ENCODE measurements at regions not wholly inside any gene's neighbourhood (a gene's known extent, or its start where the extent isn't known, plus 50 kb on each side); places are given as distances from the start of the nearest gene placed in this dataset.
"Not testable (repeated sequence)": the region's sequence is repeated elsewhere in the genome, so short reads cannot be mapped to it uniquely, and the experiment has no call there.

DNA sequence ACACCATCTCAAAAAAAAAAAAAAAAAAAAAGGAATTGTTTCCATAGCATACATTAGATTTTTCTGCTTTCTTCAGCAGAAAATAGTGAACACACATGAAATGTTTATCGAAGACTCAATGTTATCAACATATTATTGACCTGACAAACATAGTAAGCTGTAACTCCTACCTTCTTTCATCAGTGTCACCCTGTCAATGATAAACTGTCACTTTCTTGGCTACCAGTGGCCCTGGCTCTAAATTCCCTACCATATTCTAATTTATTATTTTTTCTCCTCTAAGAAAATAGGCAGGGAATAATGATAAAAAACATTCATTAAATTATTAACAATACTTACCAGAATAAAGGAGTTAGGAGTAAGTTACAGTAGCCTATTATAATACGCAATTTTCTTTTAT, 127.3 kb upstream of the KLHL1 start:
- no peak overlapping the region for H3K4me3 ChIP-seq (ENCODE audit: low read depth, low read length)
- TF ChIP-seq, protein P1, sequence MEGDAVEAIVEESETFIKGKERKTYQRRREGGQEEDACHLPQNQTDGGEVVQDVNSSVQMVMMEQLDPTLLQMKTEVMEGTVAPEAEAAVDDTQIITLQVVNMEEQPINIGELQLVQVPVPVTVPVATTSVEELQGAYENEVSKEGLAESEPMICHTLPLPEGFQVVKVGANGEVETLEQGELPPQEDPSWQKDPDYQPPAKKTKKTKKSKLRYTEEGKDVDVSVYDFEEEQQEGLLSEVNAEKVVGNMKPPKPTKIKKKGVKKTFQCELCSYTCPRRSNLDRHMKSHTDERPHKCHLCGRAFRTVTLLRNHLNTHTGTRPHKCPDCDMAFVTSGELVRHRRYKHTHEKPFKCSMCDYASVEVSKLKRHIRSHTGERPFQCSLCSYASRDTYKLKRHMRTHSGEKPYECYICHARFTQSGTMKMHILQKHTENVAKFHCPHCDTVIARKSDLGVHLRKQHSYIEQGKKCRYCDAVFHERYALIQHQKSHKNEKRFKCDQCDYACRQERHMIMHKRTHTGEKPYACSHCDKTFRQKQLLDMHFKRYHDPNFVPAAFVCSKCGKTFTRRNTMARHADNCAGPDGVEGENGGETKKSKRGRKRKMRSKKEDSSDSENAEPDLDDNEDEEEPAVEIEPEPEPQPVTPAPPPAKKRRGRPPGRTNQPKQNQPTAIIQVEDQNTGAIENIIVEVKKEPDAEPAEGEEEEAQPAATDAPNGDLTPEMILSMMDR (IDR thresholded peaks at IDR 0.05; ENCODE audit: insufficient read depth, low read length) = no peak
- DNase-seq (ENCODE audit: low read depth) = no peak

DNA sequence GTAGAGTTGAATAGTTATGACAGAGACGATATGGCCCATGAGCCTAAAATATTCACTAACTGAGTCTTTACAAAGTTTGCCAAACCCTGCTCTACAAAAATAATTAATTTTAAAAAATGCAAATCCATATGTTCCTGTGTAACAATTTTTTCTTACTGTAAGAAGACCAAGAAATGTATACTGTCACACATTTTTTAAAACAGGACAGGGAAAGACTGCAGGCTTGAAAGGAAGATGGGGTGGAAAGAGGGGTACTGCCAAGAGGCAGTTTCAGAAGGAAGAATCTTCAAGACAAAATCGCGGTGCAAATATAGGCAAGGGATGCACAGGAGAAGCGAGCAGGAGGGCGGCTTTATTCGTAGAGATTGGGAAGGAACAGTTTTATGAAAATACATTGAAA, 115.7 kb upstream of the KLHL1 start:
- DNase-seq (ENCODE audit: low read depth) = no peak
- H3K4me3 ChIP-seq (ENCODE audit: low read depth, low read length) = no peak overlapping the region
- TF ChIP-seq, protein P1 (IDR thresholded peaks at IDR 0.05; ENCODE audit: insufficient read depth, low read length) = no peak

DNA sequence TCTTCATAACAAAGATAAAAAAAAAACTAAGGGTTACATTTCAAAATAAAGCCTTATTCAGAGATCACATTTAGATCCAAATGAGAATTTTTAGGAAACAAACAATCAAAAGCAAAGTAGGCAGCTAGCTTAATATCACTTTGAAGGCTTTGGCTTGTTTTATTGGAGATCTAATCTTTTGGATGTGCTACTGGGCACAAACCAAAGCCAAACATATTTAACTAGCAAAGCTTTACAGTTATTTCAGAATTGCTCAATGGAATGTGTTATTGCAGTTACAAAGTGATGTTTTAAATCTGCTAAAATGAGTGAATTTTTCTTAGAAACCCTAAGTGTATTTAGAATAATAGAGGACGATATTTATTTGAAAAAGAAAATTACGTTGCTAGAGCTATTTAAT, 114.7 kb upstream of the KLHL1 start:
- TF ChIP-seq, protein P1 (IDR thresholded peaks at IDR 0.05; ENCODE audit: insufficient read depth, low read length) = no peak
- no peak overlapping the region for H3K4me3 ChIP-seq (ENCODE audit: low read depth, low read length)
- no peak for DNase-seq (ENCODE audit: low read depth)

DNA sequence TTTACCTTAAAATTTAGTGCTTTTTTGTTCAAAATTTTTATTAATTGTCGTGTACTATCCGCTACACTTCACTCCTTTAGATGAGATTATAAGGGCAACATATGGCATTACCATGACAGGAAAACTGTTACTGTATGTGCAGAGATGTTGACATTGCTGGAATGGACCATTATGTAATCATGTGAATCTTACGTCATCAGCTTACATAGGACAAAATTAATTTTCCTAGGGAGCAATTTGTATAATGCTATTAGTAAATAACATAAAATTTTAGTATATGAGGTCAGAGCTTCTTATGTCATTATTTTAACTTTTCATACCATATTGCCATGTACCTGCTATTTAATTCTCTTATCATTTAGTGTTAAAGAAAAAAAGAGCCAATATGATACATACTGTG, 110.4 kb upstream of the KLHL1 start:
- no peak overlapping the region for H3K4me3 ChIP-seq (ENCODE audit: low read depth, low read length)
- DNase-seq (ENCODE audit: low read depth) = no peak
- TF ChIP-seq, protein P1 (IDR thresholded peaks at IDR 0.05; ENCODE audit: insufficient read depth, low read length) = no peak

DNA sequence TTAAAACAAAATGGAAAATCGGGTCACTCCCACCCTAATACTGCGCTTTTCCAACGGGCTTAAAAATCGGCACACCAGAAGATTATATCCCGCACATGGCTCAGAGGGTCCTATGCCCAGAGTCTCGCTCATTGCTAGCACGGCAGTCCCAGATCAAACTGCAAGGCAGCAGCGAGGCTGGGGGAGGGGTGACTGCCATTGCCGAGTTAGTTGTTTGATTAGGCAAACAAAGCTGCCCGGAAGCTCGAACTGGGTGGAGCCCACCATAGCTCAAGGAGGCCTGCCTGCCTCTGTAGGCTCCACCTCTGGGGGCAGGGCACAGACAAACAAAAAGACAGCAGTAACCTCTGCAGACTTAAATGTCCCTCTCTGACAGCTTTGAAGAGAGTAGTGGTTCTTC, 100.7 kb upstream of the KLHL1 start:
- DNase-seq (ENCODE audit: low read depth); H3K4me3 ChIP-seq (ENCODE audit: low read depth, low read length): not testable (repeated sequence)

GRCh38 chr13:70206671-70207070, 98.4 kb upstream of the KLHL1 start:
- TF ChIP-seq, protein P1 (IDR thresholded peaks at IDR 0.05; ENCODE audit: insufficient read depth, low read length) = no peak
- DNase-seq (ENCODE audit: low read depth) = no peak
- no peak overlapping the region for H3K4me3 ChIP-seq (ENCODE audit: low read depth, low read length)

DNA sequence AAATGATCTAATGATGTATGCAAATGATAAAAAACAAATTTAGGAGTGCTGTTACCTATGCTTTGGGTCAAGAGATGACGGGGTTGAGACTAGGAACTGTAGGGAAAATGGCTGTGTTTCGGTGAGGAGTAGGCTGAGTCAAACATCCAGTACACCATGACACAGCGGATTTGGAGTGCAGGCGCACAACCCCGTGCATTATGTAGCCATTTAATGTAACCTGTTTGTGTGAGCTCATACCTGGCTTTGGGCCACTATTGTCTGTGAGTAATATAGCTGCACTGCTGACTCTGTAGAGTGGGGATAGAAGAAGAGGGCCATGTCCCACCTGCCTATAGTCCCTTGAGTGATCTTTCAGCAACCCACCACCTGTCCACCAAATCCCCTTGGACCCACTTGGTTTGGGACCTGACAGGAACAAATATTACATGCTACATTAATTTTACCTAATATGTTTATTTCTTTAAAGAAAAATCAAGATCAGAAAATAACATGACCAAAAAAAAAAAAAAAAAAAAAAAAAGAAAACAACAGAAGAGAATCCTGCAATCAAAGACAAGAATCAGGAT, 95.5 kb upstream of the KLHL1 start:
- no peak overlapping the region for H3K4me3 ChIP-seq (ENCODE audit: low read depth, low read length)
- DNase-seq (ENCODE audit: low read depth) = no peak
- TF ChIP-seq, protein P1 (IDR thresholded peaks at IDR 0.05; ENCODE audit: insufficient read depth, low read length) = no peak

All from fibroblast of the aortic adventitia (primary cell).